ENCODE measurements at regions not wholly inside any gene's neighbourhood (a gene's known extent, or its start where the extent isn't known, plus 50 kb on each side); places are given as distances from the start of the nearest gene placed in this dataset.
"Not testable (repeated sequence)": the region's sequence is repeated elsewhere in the genome, so short reads cannot be mapped to it uniquely, and the experiment has no call there.

- not testable (repeated sequence) for DNase-seq; H3K4me2 ChIP-seq (ENCODE audit: low read length); H3K23ac ChIP-seq (ENCODE audit: low read length); H3K27ac ChIP-seq (ENCODE audit: low read depth, low read length); H3K79me1 ChIP-seq (ENCODE audit: low read length); H3K4me3 ChIP-seq (ENCODE audit: low read depth, low read length); H4K91ac ChIP-seq (ENCODE audit: low read depth, low read length); H3K79me2 ChIP-seq (ENCODE audit: control insufficient read depth, insufficient read depth, low read length, poor library complexity); H2BK12ac ChIP-seq (ENCODE audit: low read length); H2AK5ac ChIP-seq (ENCODE audit: low read length); H4K12ac ChIP-seq (ENCODE audit: low read depth, low read length); H2AFZ ChIP-seq (ENCODE audit: insufficient read depth, low read length, poor library complexity); H3K9ac ChIP-seq (ENCODE audit: low read length); H3K14ac ChIP-seq (ENCODE audit: low read length); H3K36me3 ChIP-seq (ENCODE audit: control insufficient read depth in 1 of 2, insufficient read depth in 2 of 2, low read length in 2 of 2); H2BK120ac ChIP-seq (ENCODE audit: insufficient read depth, low read length, poor library complexity); H3K18ac ChIP-seq (ENCODE audit: low read length); H3K4ac ChIP-seq (ENCODE audit: low read depth, low read length); H4K8ac ChIP-seq (ENCODE audit: low read depth, low read length); H3K4me1 ChIP-seq (ENCODE audit: control insufficient read depth in 1 of 2, insufficient read depth in 2 of 2, low read length in 2 of 2); H3K27me3 ChIP-seq (ENCODE audit: insufficient read depth, low read length); H2BK5ac ChIP-seq (ENCODE audit: low read depth, low read length, poor library complexity)
- peaks cover 26% of the 10 kb centered on the region for H3K9me3 ChIP-seq (ENCODE audit: insufficient read depth, low read depth, low read length)
- no CpG with 5 or more reads among the region's 22 CpGs for WGBS (ENCODE audit: extremely low coverage, insufficient coverage, insufficient read length)
Measured at GRCh38 chr14:105697414-105697813, 171.0 kb downstream of the TMEM121 start.

GRCh38 chr14:105697955-105698354, 171.6 kb downstream of the TMEM121 start:
- H3K27ac ChIP-seq (ENCODE audit: low read depth, low read length); H4K91ac ChIP-seq (ENCODE audit: low read depth, low read length); H2BK12ac ChIP-seq (ENCODE audit: low read length); H3K9ac ChIP-seq (ENCODE audit: low read length); H3K4me1 ChIP-seq (ENCODE audit: control insufficient read depth in 1 of 2, insufficient read depth in 2 of 2, low read length in 2 of 2); H2BK5ac ChIP-seq (ENCODE audit: low read depth, low read length, poor library complexity); H3K79me2 ChIP-seq (ENCODE audit: control insufficient read depth, insufficient read depth, low read length, poor library complexity); H3K4me2 ChIP-seq (ENCODE audit: low read length); H2AK5ac ChIP-seq (ENCODE audit: low read length); H4K12ac ChIP-seq (ENCODE audit: low read depth, low read length); H3K27me3 ChIP-seq (ENCODE audit: insufficient read depth, low read length); H3K4me3 ChIP-seq (ENCODE audit: low read depth, low read length); H3K23ac ChIP-seq (ENCODE audit: low read length); DNase-seq; H2BK120ac ChIP-seq (ENCODE audit: insufficient read depth, low read length, poor library complexity); H4K8ac ChIP-seq (ENCODE audit: low read depth, low read length); H3K36me3 ChIP-seq (ENCODE audit: control insufficient read depth in 1 of 2, insufficient read depth in 2 of 2, low read length in 2 of 2); H3K4ac ChIP-seq (ENCODE audit: low read depth, low read length); H3K18ac ChIP-seq (ENCODE audit: low read length); H2AFZ ChIP-seq (ENCODE audit: insufficient read depth, low read length, poor library complexity); H3K79me1 ChIP-seq (ENCODE audit: low read length); H3K14ac ChIP-seq (ENCODE audit: low read length): not testable (repeated sequence)
- WGBS (ENCODE audit: extremely low coverage, insufficient coverage, insufficient read length) = no CpG with 5 or more reads among the region's 5 CpGs
- H3K9me3 ChIP-seq (ENCODE audit: insufficient read depth, low read depth, low read length) = peaks cover 31% of the 10 kb centered on the region

- not testable (repeated sequence) for H3K36me3 ChIP-seq (ENCODE audit: control insufficient read depth in 1 of 2, insufficient read depth in 2 of 2, low read length in 2 of 2); H3K18ac ChIP-seq (ENCODE audit: low read length); H3K4me2 ChIP-seq (ENCODE audit: low read length); H4K8ac ChIP-seq (ENCODE audit: low read depth, low read length); H2BK120ac ChIP-seq (ENCODE audit: insufficient read depth, low read length, poor library complexity); H3K79me2 ChIP-seq (ENCODE audit: control insufficient read depth, insufficient read depth, low read length, poor library complexity); H3K23ac ChIP-seq (ENCODE audit: low read length); H2AK5ac ChIP-seq (ENCODE audit: low read length); H2AFZ ChIP-seq (ENCODE audit: insufficient read depth, low read length, poor library complexity); H3K79me1 ChIP-seq (ENCODE audit: low read length); H3K14ac ChIP-seq (ENCODE audit: low read length); H3K4me1 ChIP-seq (ENCODE audit: control insufficient read depth in 1 of 2, insufficient read depth in 2 of 2, low read length in 2 of 2); H2BK12ac ChIP-seq (ENCODE audit: low read length); H3K27ac ChIP-seq (ENCODE audit: low read depth, low read length); H2BK5ac ChIP-seq (ENCODE audit: low read depth, low read length, poor library complexity); H3K27me3 ChIP-seq (ENCODE audit: insufficient read depth, low read length); H3K4me3 ChIP-seq (ENCODE audit: low read depth, low read length); H4K91ac ChIP-seq (ENCODE audit: low read depth, low read length); H4K12ac ChIP-seq (ENCODE audit: low read depth, low read length); H3K9ac ChIP-seq (ENCODE audit: low read length); H3K4ac ChIP-seq (ENCODE audit: low read depth, low read length); DNase-seq
- peaks cover 33% of the 10 kb centered on the region for H3K9me3 ChIP-seq (ENCODE audit: insufficient read depth, low read depth, low read length)
- WGBS (ENCODE audit: extremely low coverage, insufficient coverage, insufficient read length) = no CpG with 5 or more reads among the region's 27 CpGs
Measured at GRCh38 chr14:105698940-105699556, 172.7 kb downstream of the TMEM121 start.

GRCh38 chr14:105699706-105700105, 173.3 kb downstream of the TMEM121 start:
- H3K4me1 ChIP-seq (ENCODE audit: control insufficient read depth in 1 of 2, insufficient read depth in 2 of 2, low read length in 2 of 2); H2AFZ ChIP-seq (ENCODE audit: insufficient read depth, low read length, poor library complexity); H2BK120ac ChIP-seq (ENCODE audit: insufficient read depth, low read length, poor library complexity); H4K12ac ChIP-seq (ENCODE audit: low read depth, low read length); H3K27me3 ChIP-seq (ENCODE audit: insufficient read depth, low read length); H3K4me2 ChIP-seq (ENCODE audit: low read length); H3K14ac ChIP-seq (ENCODE audit: low read length); H3K79me2 ChIP-seq (ENCODE audit: control insufficient read depth, insufficient read depth, low read length, poor library complexity); H3K4me3 ChIP-seq (ENCODE audit: low read depth, low read length); DNase-seq; H3K18ac ChIP-seq (ENCODE audit: low read length); H2BK5ac ChIP-seq (ENCODE audit: low read depth, low read length, poor library complexity); H3K4ac ChIP-seq (ENCODE audit: low read depth, low read length); H3K36me3 ChIP-seq (ENCODE audit: control insufficient read depth in 1 of 2, insufficient read depth in 2 of 2, low read length in 2 of 2); H3K23ac ChIP-seq (ENCODE audit: low read length); H3K27ac ChIP-seq (ENCODE audit: low read depth, low read length); H2BK12ac ChIP-seq (ENCODE audit: low read length); H2AK5ac ChIP-seq (ENCODE audit: low read length); H4K8ac ChIP-seq (ENCODE audit: low read depth, low read length); H4K91ac ChIP-seq (ENCODE audit: low read depth, low read length); H3K9ac ChIP-seq (ENCODE audit: low read length); H3K79me1 ChIP-seq (ENCODE audit: low read length): not testable (repeated sequence)
- no CpG with 5 or more reads among the region's 9 CpGs for WGBS (ENCODE audit: extremely low coverage, insufficient coverage, insufficient read length)
- H3K9me3 ChIP-seq (ENCODE audit: insufficient read depth, low read depth, low read length) = peaks cover 33% of the 10 kb centered on the region
